HG03565 (cell line): ENCODE measurements at regions not wholly inside any gene's neighbourhood (a gene's known extent, or its start where the extent isn't known, plus 50 kb on each side); places are given as distances from the start of the nearest gene placed in this dataset.

Experiments used
- ATAC-seq: cut with Tn5 transposase; IDR thresholded peaks from one replicate; pipeline ENCODE4 v1.9.1; 2021; ENCODE audit warnings: mild to moderate bottlenecking, moderate library complexity; ENCODE audit not compliant: unreplicated experiment

GRCh38 chr16:63612462-63613227 lies 1509.2 kb downstream of the CDH11 start:
- ATAC-seq: no peak

GRCh38 chr16:63606778-63607177 lies 1515.1 kb downstream of the CDH11 start:
- no peak for ATAC-seq

- no peak for ATAC-seq
These were observed 1519.5 kb downstream of the CDH11 start for GRCh38 chr16:63602206-63602927.

GRCh38 chr16:63596716-63597115 lies 1525.1 kb downstream of the CDH11 start:
- ATAC-seq: no peak

- ATAC-seq: no peak
These were observed 1529.0 kb downstream of the CDH11 start for GRCh38 chr16:63592852-63593251.

GRCh38 chr16:63581570-63581969 lies 1540.3 kb downstream of the CDH11 start:
- no peak for ATAC-seq

- no peak for ATAC-seq
These were observed 1542.6 kb upstream of the CDH8 start for GRCh38 chr16:63578791-63579190.

GRCh38 chr16:63577891-63578290 lies 1541.7 kb upstream of the CDH8 start:
- no peak for ATAC-seq

GRCh38 chr16:63575041-63575440 lies 1538.8 kb upstream of the CDH8 start:
- no peak for ATAC-seq

GRCh38 chr16:63568164-63568563 lies 1531.9 kb upstream of the CDH8 start:
- no peak for ATAC-seq

GRCh38 chr16:63563819-63564505 lies 1527.7 kb upstream of the CDH8 start:
- no peak for ATAC-seq

- no peak for ATAC-seq
These were observed 1517.7 kb upstream of the CDH8 start for GRCh38 chr16:63553980-63554379.

- no peak for ATAC-seq
These were observed 1503.0 kb upstream of the CDH8 start for GRCh38 chr16:63539276-63539675.

GRCh38 chr16:63530974-63531373 lies 1494.7 kb upstream of the CDH8 start:
- ATAC-seq: no peak

- ATAC-seq: no peak
These were observed 1494.0 kb upstream of the CDH8 start for GRCh38 chr16:63530208-63530607.

GRCh38 chr16:63527404-63527803 lies 1491.2 kb upstream of the CDH8 start:
- ATAC-seq: no peak

GRCh38 chr16:63516394-63516793 lies 1480.2 kb upstream of the CDH8 start:
- no peak for ATAC-seq

- no peak for ATAC-seq
These were observed 1476.7 kb upstream of the CDH8 start for GRCh38 chr16:63512910-63513309.

GRCh38 chr16:63497408-63497807 lies 1461.2 kb upstream of the CDH8 start:
- no peak for ATAC-seq

- ATAC-seq: no peak
These were observed 1460.0 kb upstream of the CDH8 start for GRCh38 chr16:63496282-63496681.

GRCh38 chr16:63488955-63489354 lies 1452.7 kb upstream of the CDH8 start:
- ATAC-seq: no peak

GRCh38 chr16:63481060-63481459 lies 1444.8 kb upstream of the CDH8 start:
- ATAC-seq: no peak
